Neuronal stem cell (in vitro differentiated cells): ENCODE measurements at regions not wholly inside any gene's neighbourhood (a gene's known extent, or its start where the extent isn't known, plus 50 kb on each side); places are given as distances from the start of the nearest gene placed in this dataset.
A peak's percentile ranks its signal among the peaks of the same experiment; 100 is the strongest.

Experiments used
- DNase-seq: peaks from one replicate; pipeline ENCODE4 v3.0.0-alpha.2; 2013; ENCODE audit warnings: low spot score
- H2AFZ ChIP-seq: one replicate; pipeline ENCODE4 v1.6.1; 2013; ENCODE audit warnings: mild to moderate bottlenecking, low read length, inconsistent platforms
- H2AK5ac ChIP-seq: 2 replicates; pipeline ENCODE4 v1.6.1; 2013; ENCODE audit warnings: low read depth, mild to moderate bottlenecking, inconsistent platforms, low read length, moderate library complexity, mixed read lengths
- H2BK120ac ChIP-seq: 2 replicates; pipeline ENCODE4 v1.6.1; 2013; ENCODE audit warnings: low read depth, mild to moderate bottlenecking, inconsistent platforms, low read length, moderate library complexity, mixed read lengths
- H2BK12ac ChIP-seq: one replicate; pipeline ENCODE4 v1.6.1; 2013; ENCODE audit warnings: low read length, inconsistent platforms
- H2BK15ac ChIP-seq: 2 replicates; pipeline ENCODE4 v1.6.1; 2013; ENCODE audit warnings: mild to moderate bottlenecking, low read length, inconsistent platforms, mixed read lengths
- H2BK5ac ChIP-seq: one replicate; pipeline ENCODE4 v1.6.1; 2013; ENCODE audit warnings: inconsistent platforms, mild to moderate bottlenecking, low read length, moderate library complexity
- H3K14ac ChIP-seq: one replicate; pipeline ENCODE4 v1.6.1; 2013; ENCODE audit warnings: low read length, inconsistent platforms
- H3K18ac ChIP-seq: 2 replicates; pipeline ENCODE4 v1.6.1; 2013; ENCODE audit warnings: low read length, inconsistent platforms
- H3K23ac ChIP-seq: 2 replicates; pipeline ENCODE4 v1.6.1; 2013; ENCODE audit warnings: low read depth, mild to moderate bottlenecking, mixed read lengths, low read length, inconsistent platforms; ENCODE audit not compliant: poor library complexity
- H3K27ac ChIP-seq: replicated peaks from 3 replicates; pipeline ENCODE4 v1.5.1; 2013; ENCODE audit warnings: low read length, inconsistent platforms
- H3K27me3 ChIP-seq, 3 experiments: 2 replicates each; pipeline ENCODE4 v1.6.1; 2013; ENCODE audit warnings: low read length in 3 of 3, mild to moderate bottlenecking in 2 of 3, inconsistent platforms in 1 of 3, low read depth in 1 of 3, mixed read lengths in 1 of 3, moderate library complexity in 1 of 3; ENCODE audit not compliant: control insufficient read depth in 3 of 3, insufficient read depth in 3 of 3
- H3K36me3 ChIP-seq, 2 donors: replicated peaks in 1 of 2; 2 replicates each; pipeline ENCODE4 v1.6.1; 2013; ENCODE audit warnings: low read length in 2 of 2; ENCODE audit not compliant: control insufficient read depth in 2 of 2, insufficient read depth in 2 of 2
- H3K4ac ChIP-seq: 2 replicates; pipeline ENCODE4 v1.6.1; 2013; ENCODE audit warnings: inconsistent platforms, mild to moderate bottlenecking, low read length, moderate library complexity
- H3K4me1 ChIP-seq, 2 donors: 1 replicate in 1 of 2; 2 replicates in 1 of 2; pipeline ENCODE4 v1.6.1; 2013; ENCODE audit warnings: low read length in 2 of 2, low read depth in 1 of 2; ENCODE audit not compliant: control insufficient read depth in 2 of 2, insufficient read depth in 1 of 2
- H3K4me2 ChIP-seq: one replicate; pipeline ENCODE4 v1.6.1; 2013; ENCODE audit warnings: mild to moderate bottlenecking, low read length, inconsistent platforms; ENCODE audit not compliant: insufficient read depth, poor library complexity, severe bottlenecking
- H3K4me3 ChIP-seq, 2 donors: 2 replicates each; pipeline ENCODE4 v1.5.1; 2013; ENCODE audit warnings: low read length in 2 of 2, mild to moderate bottlenecking in 2 of 2, inconsistent platforms in 1 of 2, moderate library complexity in 1 of 2
- H3K79me1 ChIP-seq: one replicate; pipeline ENCODE4 v1.6.1; 2013; ENCODE audit warnings: low read depth, mild to moderate bottlenecking, inconsistent platforms, low read length, moderate library complexity
- H3K9ac ChIP-seq: one replicate; pipeline ENCODE4 v1.6.1; 2013; ENCODE audit warnings: mild to moderate bottlenecking, low read depth, low read length, inconsistent platforms; ENCODE audit not compliant: poor library complexity
- H3K9me3 ChIP-seq, 2 donors: replicated peaks in 1 of 2; 2 replicates each; pipeline versions ENCODE3 to v1.6.1; 2013; ENCODE audit warnings: low read length in 2 of 2, mild to moderate bottlenecking in 2 of 2, inconsistent platforms in 1 of 2, low read depth in 1 of 2, mixed read lengths in 1 of 2, moderate library complexity in 1 of 2; ENCODE audit not compliant: control insufficient read depth in 2 of 2, insufficient read depth in 1 of 2
- H4K8ac ChIP-seq: one replicate; pipeline ENCODE4 v1.6.1; 2013; ENCODE audit warnings: low read depth, mild to moderate bottlenecking, inconsistent platforms, low read length, moderate library complexity
- H4K91ac ChIP-seq: one replicate; pipeline ENCODE4 v1.6.1; 2013; ENCODE audit warnings: low read length, low read depth, mild to moderate bottlenecking, inconsistent platforms; ENCODE audit not compliant: poor library complexity
- WGBS, 2 donors: extraction: QIAGEN DNeasy Blood & Tissue Kit; methylation state at CpG; one replicate each; pipeline ENCODE4 v1.1.7; 2013; ENCODE audit warnings: missing lambda C conversion rate in 2 of 2, mixed read lengths in 1 of 2; ENCODE audit not compliant: insufficient read length in 2 of 2, insufficient replicate concordance in 1 of 2; ENCODE audit errors: extremely low coverage in 2 of 2; 5-methylcytosine and 5-hydroxymethylcytosine counted together

- no CpG with 5 or more reads among the region's 3 CpGs for WGBS, 2 donors
- H3K27ac ChIP-seq, result no peak overlapping the region
Measured at GRCh38 chr3:30282154-30282696, 324.2 kb upstream of the TGFBR2 start.

GRCh38 chr3:30285188-30286006 is 321.0 kb upstream of the TGFBR2 start:
- Histone ChIP-seq H2BK15ac (no peak overlapping the region), H3K4ac (no peak overlapping the region), H3K36me3 (no peaks in the 10 kb centered on the region), H3K18ac (no peak overlapping the region), H2BK5ac (no peak overlapping the region), H3K27me3 (no peaks in the 10 kb centered on the region), H2AFZ (no peak overlapping the region), H3K4me1 (peaks cover 10 to 20% of the 10 kb centered on the region in 2 donors), H3K79me1 (no peaks in the 10 kb centered on the region), H4K8ac (no peak overlapping the region), H2BK120ac (no peak overlapping the region), H3K9me3 (no peaks in the 10 kb centered on the region), H2AK5ac (no peak overlapping the region), H3K27ac (no peak overlapping the region), H3K4me3 (no peak overlapping the region), H2BK12ac (no peak overlapping the region), H3K4me2 (no peak overlapping the region), H4K91ac (no peak overlapping the region), H3K9ac (no peak overlapping the region), H3K14ac (no peak overlapping the region), H3K23ac (no peak overlapping the region)
- DNase-seq, result no peak
- no CpG with 5 or more reads among the region's 5 CpGs for WGBS, 2 donors

More at GRCh38 chr3:30282154-30282696, 324.2 kb upstream of the TGFBR2 start:
- peak overlapping the region; percentile 35 for H3K4me2 ChIP-seq
- H3K4me1 ChIP-seq, result peaks cover 7 to 17% of the 10 kb centered on the region in 2 donors
- peak; percentile 49 for DNase-seq
- H3K23ac ChIP-seq, result no peak overlapping the region
- H3K79me1 ChIP-seq, result no peaks in the 10 kb centered on the region
- H3K4ac ChIP-seq, result no peak overlapping the region
- no peak overlapping the region for H3K18ac ChIP-seq
- no peak overlapping the region for H4K8ac ChIP-seq
- H3K27me3 ChIP-seq, result no peaks in the 10 kb centered on the region
- no peak overlapping the region for H2BK5ac ChIP-seq
- no peaks in the 10 kb centered on the region for H3K36me3 ChIP-seq
- no peak overlapping the region for H4K91ac ChIP-seq
- H2BK15ac ChIP-seq, result no peak overlapping the region
- no peak overlapping the region for H3K14ac ChIP-seq
- peaks cover 2 to 8% of the 10 kb centered on the region in 2 donors for H3K9me3 ChIP-seq
- no peak overlapping the region for H3K4me3 ChIP-seq
- peak overlapping the region; percentile 43 for H2AFZ ChIP-seq
- no peak overlapping the region for H2BK120ac ChIP-seq
- no peak overlapping the region for H2AK5ac ChIP-seq
- H2BK12ac ChIP-seq, result no peak overlapping the region
- no peak overlapping the region for H3K9ac ChIP-seq

GRCh38 chr3:30286007-30286669 is 320.3 kb upstream of the TGFBR2 start:
- Histone ChIP-seq H4K8ac (no peak overlapping the region), H3K9ac (no peak overlapping the region), H2AFZ (peak overlapping the region; percentile 2), H3K4me2 (no peak overlapping the region), H3K27ac (peak overlapping the region; percentile 35), H3K18ac (no peak overlapping the region), H3K9me3 (no peaks in the 10 kb centered on the region), H2BK15ac (no peak overlapping the region), H3K4me3 (no peak overlapping the region), H3K23ac (no peak overlapping the region), H3K79me1 (no peaks in the 10 kb centered on the region), H3K14ac (no peak overlapping the region), H4K91ac (no peak overlapping the region), H3K4me1 (peaks cover 10 to 20% of the 10 kb centered on the region in 2 donors), H2AK5ac (no peak overlapping the region), H3K36me3 (no peaks in the 10 kb centered on the region), H2BK5ac (no peak overlapping the region), H2BK120ac (no peak overlapping the region), H2BK12ac (no peak overlapping the region), H3K4ac (no peak overlapping the region), H3K27me3 (no peaks in the 10 kb centered on the region)
- WGBS, 2 donors, result no CpG with 5 or more reads among the region's 1 CpG
- no peak for DNase-seq

- Histone ChIP-seq H4K91ac (no peak overlapping the region), H3K9me3 (no peaks in the 10 kb centered on the region), H2AFZ (no peak overlapping the region), H2BK15ac (no peak overlapping the region), H2AK5ac (no peak overlapping the region), H4K8ac (no peak overlapping the region), H3K4me1 (peaks cover 9 to 20% of the 10 kb centered on the region in 2 donors), H2BK5ac (no peak overlapping the region), H3K4me3 (no peak overlapping the region), H3K14ac (no peak overlapping the region), H3K9ac (no peak overlapping the region), H2BK120ac (no peak overlapping the region), H3K79me1 (no peaks in the 10 kb centered on the region), H3K18ac (no peak overlapping the region), H3K36me3 (no peaks in the 10 kb centered on the region), H3K4me2 (no peak overlapping the region), H3K23ac (no peak overlapping the region), H3K27ac (no peak overlapping the region), H2BK12ac (no peak overlapping the region), H3K4ac (no peak overlapping the region), H3K27me3 (no peaks in the 10 kb centered on the region)
- DNase-seq, result no peak
- no CpG with 5 or more reads among the region's 2 CpGs for whole genome bisulfite sequencing, 2 donors
Measured at GRCh38 chr3:30286811-30287210, 319.6 kb upstream of the TGFBR2 start.
